Endodermal cell (in vitro differentiated cells): ENCODE measurements at regions not wholly inside any gene's neighbourhood (a gene's known extent, or its start where the extent isn't known, plus 50 kb on each side); places are given as distances from the start of the nearest gene placed in this dataset.
"Not testable (repeated sequence)": the region's sequence is repeated elsewhere in the genome, so short reads cannot be mapped to it uniquely, and the experiment has no call there.

ENCODE experiments used
- DNase-seq: peaks from one replicate; pipeline ENCODE4 v3.0.0-alpha.2; 2017
- H3K27ac ChIP-seq: 2 replicates; pipeline ENCODE4 v1.5.1; 2013; ENCODE audit warnings: mild to moderate bottlenecking, low read depth, low read length, moderate library complexity
- H3K27me3 ChIP-seq: 2 replicates; pipeline ENCODE4 v1.6.1; 2013; ENCODE audit warnings: mild to moderate bottlenecking, low read length, moderate library complexity; ENCODE audit not compliant: insufficient read depth, control insufficient read depth, poor library complexity, severe bottlenecking
- H3K36me3 ChIP-seq: 2 replicates; pipeline ENCODE4 v1.7.0; 2013; ENCODE audit warnings: mild to moderate bottlenecking, low read length, moderate library complexity; ENCODE audit not compliant: control insufficient read depth, insufficient read depth
- H3K4me1 ChIP-seq: one replicate; pipeline ENCODE4 v1.7.0; 2013; ENCODE audit warnings: low read length; ENCODE audit not compliant: control insufficient read depth, insufficient read depth
- H3K4me3 ChIP-seq: 2 replicates; pipeline ENCODE4 v1.5.1; 2013; ENCODE audit warnings: mild to moderate bottlenecking, low read length, moderate library complexity
- H3K9ac ChIP-seq: 2 replicates; pipeline ENCODE4 v1.6.1; 2013; ENCODE audit warnings: mild to moderate bottlenecking, low read length, moderate library complexity; ENCODE audit not compliant: poor library complexity, severe bottlenecking; ENCODE audit errors: extremely low read depth
- H3K9me3 ChIP-seq: 2 replicates; pipeline ENCODE4 v1.6.1; 2013; ENCODE audit warnings: mild to moderate bottlenecking, low read length, moderate library complexity; ENCODE audit not compliant: control insufficient read depth
- H3K27ac Mint-ChIP-seq: 2 replicates; pipeline ENCODE4 v1.8.0; 2020; ENCODE audit warnings: mixed read lengths
- H3K27me3 Mint-ChIP-seq: 2 replicates; pipeline ENCODE4 v1.8.0; 2021; ENCODE audit warnings: mild to moderate bottlenecking, mixed read lengths; ENCODE audit not compliant: insufficient read depth
- H3K36me3 Mint-ChIP-seq: 2 replicates; pipeline ENCODE4 v1.8.0; 2020; ENCODE audit warnings: low read depth, mixed read lengths
- H3K4me1 Mint-ChIP-seq: 2 replicates; pipeline ENCODE4 v1.8.0; 2020; ENCODE audit warnings: mixed read lengths
- H3K4me3 Mint-ChIP-seq: 2 replicates; pipeline ENCODE4 v1.8.0; 2020; ENCODE audit warnings: mild to moderate bottlenecking, moderate library complexity, mixed read lengths
- H3K9me3 Mint-ChIP-seq: 2 replicates; pipeline ENCODE4 v1.8.0; 2020; ENCODE audit warnings: mild to moderate bottlenecking, mixed read lengths
- CTCF ChIP-seq: fragments of 200-600 bp; sonication (generic); conservative IDR thresholded peaks from 2 replicates; pipeline ENCODE4 v1.5.0; 2021; ENCODE audit warnings: antibody characterized with exemption, mild to moderate bottlenecking
- WGBS, 2 experiments: methylation state at CpG; one replicate each; pipeline versions ENCODE4 v1.1.5 to v1.1.7; 2013; ENCODE audit warnings: missing lambda C conversion rate in 2 of 2, mixed read lengths in 1 of 2; ENCODE audit not compliant: insufficient coverage in 1 of 2, insufficient read length in 1 of 2; 5-methylcytosine and 5-hydroxymethylcytosine counted together

GRCh38 chr11:96483374-96483955 is 93.7 kb downstream of the JRKL start:
- H3K4me3 Mint-ChIP-seq = no peak overlapping the region
- Histone ChIP-seq H3K4me1 (no peaks in the 10 kb centered on the region), H3K27me3 (no peaks in the 10 kb centered on the region), H3K4me3 (no peak overlapping the region), H3K36me3 (no peaks in the 10 kb centered on the region), H3K9me3 (peaks cover 2% of the 10 kb centered on the region), H3K27ac (no peak overlapping the region), H3K9ac (no peak overlapping the region)
- peaks cover 3% of the 10 kb centered on the region for H3K9me3 Mint-ChIP-seq
- H3K36me3 Mint-ChIP-seq = no peaks in the 10 kb centered on the region
- H3K4me1 Mint-ChIP-seq = no peaks in the 10 kb centered on the region
- no peaks in the 10 kb centered on the region for H3K27me3 Mint-ChIP-seq
- no peak for TF ChIP-seq CTCF
- no peak for DNase-seq
- H3K27ac Mint-ChIP-seq = no peak overlapping the region

- H3K27me3 ChIP-seq = no peaks in the 10 kb centered on the region
- no peaks in the 10 kb centered on the region for H3K4me1 ChIP-seq
- Mint-ChIP-seq H3K36me3 (peaks cover 5% of the 10 kb centered on the region), H3K4me3 (no peak overlapping the region), H3K9me3 (peaks cover 4% of the 10 kb centered on the region), H3K27ac (no peak overlapping the region), H3K27me3 (no peaks in the 10 kb centered on the region), H3K4me1 (no peaks in the 10 kb centered on the region)
- H3K36me3 ChIP-seq = no peaks in the 10 kb centered on the region
- no peak overlapping the region for H3K27ac ChIP-seq
- TF ChIP-seq CTCF = no peak
- no peaks in the 10 kb centered on the region for H3K9me3 ChIP-seq
- H3K9ac ChIP-seq = no peak overlapping the region
- H3K4me3 ChIP-seq = no peak overlapping the region
- DNase-seq = no peak
Measured at GRCh38 chr11:96484361-96484760, 94.5 kb downstream of the JRKL start.

- H3K9ac ChIP-seq = no peak overlapping the region
- WGBS, 2 experiments = 70 to 77% methylated on average over 9 to 13 of the region's 13 CpGs
- no peaks in the 10 kb centered on the region for H3K9me3 ChIP-seq
- Mint-ChIP-seq H3K36me3 (peaks cover 7% of the 10 kb centered on the region), H3K4me1 (no peaks in the 10 kb centered on the region), H3K4me3 (peak overlapping the region; percentile 21), H3K27ac (peak overlapping the region; percentile 68), H3K27me3 (peaks cover 5% of the 10 kb centered on the region), H3K9me3 (peaks cover 14% of the 10 kb centered on the region)
- H3K4me1 ChIP-seq = no peaks in the 10 kb centered on the region
- no peaks in the 10 kb centered on the region for H3K36me3 ChIP-seq
- no peak overlapping the region for H3K27ac ChIP-seq
- H3K4me3 ChIP-seq = no peak overlapping the region
- no peaks in the 10 kb centered on the region for H3K27me3 ChIP-seq
- no peak for TF ChIP-seq CTCF
- peak; percentile 72 for DNase-seq
Measured at GRCh38 chr11:96486890-96487611, 97.2 kb downstream of the JRKL start.

GRCh38 chr11:96488911-96489310 is 99.1 kb downstream of the JRKL start:
- H3K36me3 Mint-ChIP-seq, H3K4me3 ChIP-seq, H3K27ac Mint-ChIP-seq, DNase-seq, H3K9ac ChIP-seq, H3K27ac ChIP-seq, H3K4me1 Mint-ChIP-seq, H3K27me3 ChIP-seq, H3K36me3 ChIP-seq, H3K4me1 ChIP-seq, H3K27me3 Mint-ChIP-seq, H3K9me3 ChIP-seq, H3K4me3 Mint-ChIP-seq: not testable (repeated sequence)
- WGBS, 2 experiments = 92 to 94% methylated on average over 2 of the region's 3 CpGs
- H3K9me3 Mint-ChIP-seq = peaks cover 22% of the 10 kb centered on the region
